Right lobe of liver (tissue), 4 donors: ENCODE measurements at regions not wholly inside any gene's neighbourhood (a gene's known extent, or its start where the extent isn't known, plus 50 kb on each side); places are given as distances from the start of the nearest gene placed in this dataset.

Experiments used
- POLR2A ChIP-seq: fragments of 450-650 bp; IDR thresholded peaks from one replicate; pipeline ENCODE4 v1.6.1; 2017; ENCODE audit warnings: antibody characterized with exemption, mild to moderate bottlenecking
- TF ChIP-seq, protein P1 (sequence below), 4 donors: fragments of 200-600 bp in 3 of 4; fragments of 450-650 bp in 1 of 4; IDR thresholded peaks; one replicate each; pipeline versions ENCODE4 v1.5.1 to v1.8.0; 2016 to 2022; ENCODE audit warnings: antibody characterized with exemption in 4 of 4, mild to moderate bottlenecking in 2 of 4
- donor health status: DM: no; HTN: no; CAD: no.
- donor health status: DM: no; HTN: no; CAD: no.
- donor health status: DM: no; HTN: yes; CAD: no.

DNA sequence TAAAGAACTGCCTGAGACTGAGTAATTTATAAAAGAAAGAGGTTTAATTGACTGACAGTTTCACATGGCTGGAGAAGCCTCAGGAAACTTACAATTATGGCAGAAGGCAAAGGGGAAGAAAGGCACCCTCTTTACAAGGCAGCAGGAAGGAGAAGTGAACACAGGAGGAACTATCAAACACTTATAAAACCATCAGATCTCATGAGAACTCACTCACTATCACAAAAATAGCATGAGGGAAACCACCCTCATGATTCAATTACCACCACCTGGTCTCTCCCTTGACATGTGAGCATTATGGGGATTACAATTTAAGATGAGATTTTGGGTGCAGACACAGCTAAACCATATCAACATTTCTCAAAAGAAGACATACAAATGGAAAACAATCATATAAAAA is 266.3 kb downstream of the EPM2A start:
- TF ChIP-seq POLR2A = no peak
- TF ChIP-seq, protein P1, sequence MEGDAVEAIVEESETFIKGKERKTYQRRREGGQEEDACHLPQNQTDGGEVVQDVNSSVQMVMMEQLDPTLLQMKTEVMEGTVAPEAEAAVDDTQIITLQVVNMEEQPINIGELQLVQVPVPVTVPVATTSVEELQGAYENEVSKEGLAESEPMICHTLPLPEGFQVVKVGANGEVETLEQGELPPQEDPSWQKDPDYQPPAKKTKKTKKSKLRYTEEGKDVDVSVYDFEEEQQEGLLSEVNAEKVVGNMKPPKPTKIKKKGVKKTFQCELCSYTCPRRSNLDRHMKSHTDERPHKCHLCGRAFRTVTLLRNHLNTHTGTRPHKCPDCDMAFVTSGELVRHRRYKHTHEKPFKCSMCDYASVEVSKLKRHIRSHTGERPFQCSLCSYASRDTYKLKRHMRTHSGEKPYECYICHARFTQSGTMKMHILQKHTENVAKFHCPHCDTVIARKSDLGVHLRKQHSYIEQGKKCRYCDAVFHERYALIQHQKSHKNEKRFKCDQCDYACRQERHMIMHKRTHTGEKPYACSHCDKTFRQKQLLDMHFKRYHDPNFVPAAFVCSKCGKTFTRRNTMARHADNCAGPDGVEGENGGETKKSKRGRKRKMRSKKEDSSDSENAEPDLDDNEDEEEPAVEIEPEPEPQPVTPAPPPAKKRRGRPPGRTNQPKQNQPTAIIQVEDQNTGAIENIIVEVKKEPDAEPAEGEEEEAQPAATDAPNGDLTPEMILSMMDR (IDR thresholded peaks at IDR 0.05) = no peak
